ENCODE measurements at regions not wholly inside any gene's neighbourhood (a gene's known extent, or its start where the extent isn't known, plus 50 kb on each side); places are given as distances from the start of the nearest gene placed in this dataset.

DNA sequence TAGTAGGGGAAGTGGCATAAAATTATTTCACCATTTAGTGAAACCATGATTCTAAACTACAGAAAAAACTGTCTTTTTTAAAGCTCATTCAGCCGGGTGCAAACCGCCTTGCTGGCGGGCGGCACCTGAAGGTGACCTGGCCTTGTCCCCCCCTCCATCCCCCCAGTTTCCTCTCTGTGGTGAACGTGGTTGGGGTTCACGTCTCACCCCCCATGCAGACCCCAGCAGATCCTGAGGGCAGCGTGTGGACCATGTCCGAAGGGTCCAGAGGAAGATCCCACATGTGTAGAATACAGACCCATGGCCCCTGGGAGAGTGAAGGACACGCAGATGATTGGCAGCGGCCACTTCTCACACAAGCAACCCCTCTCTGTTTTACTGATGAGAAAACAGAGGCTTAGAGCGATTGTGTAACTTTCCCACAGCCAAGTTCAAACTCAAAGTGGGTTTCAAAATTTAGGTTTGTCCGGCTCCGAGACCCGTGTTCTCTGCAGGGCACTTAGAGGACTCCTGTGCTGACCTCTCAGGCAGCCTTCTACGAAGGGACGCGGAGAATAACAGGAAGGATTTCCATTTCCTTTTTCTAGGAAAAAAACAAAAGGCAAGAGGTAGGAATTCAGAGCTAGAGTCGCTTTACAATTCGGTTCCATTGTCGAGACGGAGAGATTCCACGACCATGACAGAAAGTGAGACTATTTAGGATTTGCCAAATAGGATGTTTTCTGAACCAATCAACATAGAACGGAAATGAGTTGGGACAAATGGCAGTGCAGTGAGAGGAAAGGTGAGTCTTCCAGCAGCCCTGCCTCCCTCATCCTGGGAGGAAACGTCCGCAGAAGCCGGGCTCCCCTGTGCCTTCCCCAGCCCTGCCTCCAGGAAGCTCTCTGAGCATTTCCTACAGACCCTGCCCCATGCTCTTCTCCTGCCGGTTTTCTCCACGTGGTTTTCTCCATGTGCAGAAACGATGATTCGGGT lies 67.6 kb upstream of the PITRM1 start:
- TF ChIP-seq, protein P1, sequence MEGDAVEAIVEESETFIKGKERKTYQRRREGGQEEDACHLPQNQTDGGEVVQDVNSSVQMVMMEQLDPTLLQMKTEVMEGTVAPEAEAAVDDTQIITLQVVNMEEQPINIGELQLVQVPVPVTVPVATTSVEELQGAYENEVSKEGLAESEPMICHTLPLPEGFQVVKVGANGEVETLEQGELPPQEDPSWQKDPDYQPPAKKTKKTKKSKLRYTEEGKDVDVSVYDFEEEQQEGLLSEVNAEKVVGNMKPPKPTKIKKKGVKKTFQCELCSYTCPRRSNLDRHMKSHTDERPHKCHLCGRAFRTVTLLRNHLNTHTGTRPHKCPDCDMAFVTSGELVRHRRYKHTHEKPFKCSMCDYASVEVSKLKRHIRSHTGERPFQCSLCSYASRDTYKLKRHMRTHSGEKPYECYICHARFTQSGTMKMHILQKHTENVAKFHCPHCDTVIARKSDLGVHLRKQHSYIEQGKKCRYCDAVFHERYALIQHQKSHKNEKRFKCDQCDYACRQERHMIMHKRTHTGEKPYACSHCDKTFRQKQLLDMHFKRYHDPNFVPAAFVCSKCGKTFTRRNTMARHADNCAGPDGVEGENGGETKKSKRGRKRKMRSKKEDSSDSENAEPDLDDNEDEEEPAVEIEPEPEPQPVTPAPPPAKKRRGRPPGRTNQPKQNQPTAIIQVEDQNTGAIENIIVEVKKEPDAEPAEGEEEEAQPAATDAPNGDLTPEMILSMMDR (IDR thresholded peaks at IDR 0.05): no peak
- TF ChIP-seq POLR2A (IDR thresholded peaks at IDR 0.05): no peak
